OCI-LY1 (cell line): ENCODE measurements at regions not wholly inside any gene's neighbourhood (a gene's known extent, or its start where the extent isn't known, plus 50 kb on each side); places are given as distances from the start of the nearest gene placed in this dataset.

Source experiments
- H2AFZ ChIP-seq: fragments of 200-600 bp; sonication (generic), shearing (Covaris generic); 2 replicates; pipeline ENCODE4 v1.6.0; 2014; ENCODE audit warnings: antibody characterized with exemption, mild to moderate bottlenecking, low read length
- H3F3A ChIP-seq: fragments of 200-600 bp; sonication (generic), shearing (Covaris generic); 2 replicates; pipeline ENCODE4 v1.6.0; 2014; ENCODE audit warnings: mild to moderate bottlenecking, antibody characterized with exemption, low read length, moderate library complexity; ENCODE audit not compliant: insufficient read depth
- H3K27ac ChIP-seq: fragments of 200-600 bp; sonication (generic); 2 replicates; pipeline ENCODE4 v1.5.1; 2014; ENCODE audit warnings: low read length, mixed run types, mild to moderate bottlenecking, low read depth; ENCODE audit not compliant: poor library complexity, severe bottlenecking
- H3K27me3 ChIP-seq: fragments of 200-600 bp; sonication (generic); 2 replicates; pipeline ENCODE4 v1.6.0; 2014; ENCODE audit warnings: antibody characterized with exemption, mild to moderate bottlenecking, low read length, moderate library complexity; ENCODE audit not compliant: insufficient read depth
- H3K36me3 ChIP-seq: fragments of 200-600 bp; sonication (generic); 2 replicates; pipeline ENCODE4 v1.6.1; 2014; ENCODE audit warnings: mild to moderate bottlenecking, antibody characterized with exemption, low read length, moderate library complexity, mixed read lengths; ENCODE audit not compliant: insufficient read depth
- H3K4me1 ChIP-seq: fragments of 200-600 bp; sonication (generic); 2 replicates; pipeline ENCODE4 v1.5.1; 2014; ENCODE audit warnings: mild to moderate bottlenecking, low read length, moderate library complexity; ENCODE audit not compliant: insufficient read depth, severe bottlenecking
- H3K4me2 ChIP-seq: fragments of 200-600 bp; sonication (generic), shearing (Covaris generic); 2 replicates; pipeline ENCODE4 v1.6.1; 2014; ENCODE audit warnings: low read length
- H3K4me3 ChIP-seq: fragments of 200-600 bp; sonication (generic); 2 replicates; pipeline ENCODE4 v1.5.1; 2014; ENCODE audit warnings: low read length, low read depth, mild to moderate bottlenecking, mixed read lengths; ENCODE audit not compliant: poor library complexity, severe bottlenecking
- H3K79me2 ChIP-seq: fragments of 200-600 bp; shearing (Covaris generic); 2 replicates; pipeline ENCODE4 v1.6.1; 2016; ENCODE audit warnings: mixed run types, low read length, mixed read lengths; ENCODE audit not compliant: insufficient read depth
- H3K9ac ChIP-seq: fragments of 200-600 bp; sonication (generic), shearing (Covaris generic); 2 replicates; pipeline ENCODE4 v1.6.1; 2014; ENCODE audit warnings: mild to moderate bottlenecking, low read length, mixed read lengths
- H3K9me2 ChIP-seq: fragments of 200-600 bp; sonication (generic), shearing (Covaris generic); 2 replicates; pipeline ENCODE4 v1.6.1; 2014; ENCODE audit warnings: low read depth, mild to moderate bottlenecking, low read length, mixed read lengths
- H3K9me3 ChIP-seq: fragments of 200-600 bp; shearing (Covaris generic); 2 replicates; pipeline ENCODE4 v1.6.1; 2014; ENCODE audit warnings: low read length, mixed read lengths
- H4K20me1 ChIP-seq: fragments of 200-600 bp; sonication (generic), shearing (Covaris generic); 2 replicates; pipeline ENCODE4 v1.6.0; 2016; ENCODE audit warnings: mild to moderate bottlenecking, low read length; ENCODE audit not compliant: insufficient read depth
- CTCF ChIP-seq: fragments of 200-600 bp; sonication (generic), shearing (Covaris generic); IDR thresholded peaks from 2 replicates; pipeline ENCODE4 v1.5.1; 2017; ENCODE audit warnings: mild to moderate bottlenecking, antibody characterized with exemption, low read length, moderate library complexity, mixed read lengths
- EZH2 ChIP-seq: fragments of 200-600 bp; sonication (generic), shearing (Covaris generic); IDR thresholded peaks from 2 replicates; pipeline ENCODE4 v1.8.0; 2017; ENCODE audit warnings: borderline replicate concordance, mixed run types, mild to moderate bottlenecking, antibody characterized with exemption, low read length, moderate library complexity, mixed read lengths

- no peaks in the 10 kb centered on the region; the same call in 1 of the 2 replicates for H3K36me3 ChIP-seq
- no peak overlapping the region for H3K4me2 ChIP-seq
- H3K27me3 ChIP-seq: no peaks in the 10 kb centered on the region
- H3K9ac ChIP-seq: no peak overlapping the region
- H2AFZ ChIP-seq: no peak overlapping the region
- no peak overlapping the region for H3K4me3 ChIP-seq
- TF ChIP-seq EZH2 (no peak), CTCF (no peak)
- no peaks in the 10 kb centered on the region for H3K4me1 ChIP-seq
- H4K20me1 ChIP-seq: no peaks in the 10 kb centered on the region
- H3F3A ChIP-seq: no peaks in the 10 kb centered on the region
- H3K9me2 ChIP-seq: no peaks in the 10 kb centered on the region
- H3K9me3 ChIP-seq: no peaks in the 10 kb centered on the region
- H3K79me2 ChIP-seq: no peaks in the 10 kb centered on the region
- no peak overlapping the region for H3K27ac ChIP-seq
Observed at GRCh38 chr10:119996944-119997343, 104.4 kb downstream of the SEC23IP start.

- no peaks in the 10 kb centered on the region for H3F3A ChIP-seq
- no peak overlapping the region for H3K4me2 ChIP-seq
- H2AFZ ChIP-seq: no peak overlapping the region
- H3K9me3 ChIP-seq: no peaks in the 10 kb centered on the region
- TF ChIP-seq CTCF (no peak), EZH2 (no peak)
- H3K9me2 ChIP-seq: no peaks in the 10 kb centered on the region
- H4K20me1 ChIP-seq: no peaks in the 10 kb centered on the region
- no peaks in the 10 kb centered on the region for H3K79me2 ChIP-seq
- no peak overlapping the region for H3K4me3 ChIP-seq
- no peaks in the 10 kb centered on the region for H3K27me3 ChIP-seq
- H3K9ac ChIP-seq: no peak overlapping the region
- H3K4me1 ChIP-seq: no peaks in the 10 kb centered on the region
- H3K27ac ChIP-seq: no peak overlapping the region
- no peaks in the 10 kb centered on the region; the same call in 1 of the 2 replicates for H3K36me3 ChIP-seq
Observed at GRCh38 chr10:119997429-119997828, 104.9 kb downstream of the SEC23IP start.

GRCh38 chr10:120002785-120003184 lies 110.3 kb downstream of the SEC23IP start:
- H4K20me1 ChIP-seq: no peaks in the 10 kb centered on the region
- no peaks in the 10 kb centered on the region for H3F3A ChIP-seq
- H3K9me3 ChIP-seq: no peaks in the 10 kb centered on the region
- H3K36me3 ChIP-seq: no peaks in the 10 kb centered on the region; the same call in 1 of the 2 replicates
- no peaks in the 10 kb centered on the region for H3K79me2 ChIP-seq
- no peak for TF ChIP-seq EZH2
- no peak overlapping the region for H3K4me3 ChIP-seq
- H3K4me2 ChIP-seq: no peak overlapping the region
- no peak overlapping the region for H3K9ac ChIP-seq
- H3K9me2 ChIP-seq: no peaks in the 10 kb centered on the region
- H3K27ac ChIP-seq: no peak overlapping the region
- no peaks in the 10 kb centered on the region for H3K4me1 ChIP-seq
- no peak overlapping the region for H2AFZ ChIP-seq
- no peaks in the 10 kb centered on the region for H3K27me3 ChIP-seq
